ENCODE measurements at regions not wholly inside any gene's neighbourhood (a gene's known extent, or its start where the extent isn't known, plus 50 kb on each side); places are given as distances from the start of the nearest gene placed in this dataset.

GRCh38 chr3:177753451-177754155 lies 556.3 kb upstream of the TBL1XR1 start:
- no peak for TF ChIP-seq POLR2A (IDR thresholded peaks at IDR 0.05)
- TF ChIP-seq CTCF (IDR thresholded peaks at IDR 0.05) = no peak
